AG10803 (cell line): ENCODE measurements at regions not wholly inside any gene's neighbourhood (a gene's known extent, or its start where the extent isn't known, plus 50 kb on each side); places are given as distances from the start of the nearest gene placed in this dataset.

Experiments
- DNase-seq: peaks from one replicate; pipeline ENCODE4 v3.0.0; 2010; ENCODE audit warnings: low read depth
- H3K4me3 ChIP-seq: 2 replicates; pipeline ENCODE4 v1.5.1; 2011; ENCODE audit warnings: mild to moderate bottlenecking, low read length, control low read depth
- TF ChIP-seq, protein P1 (sequence below): conservative IDR thresholded peaks from 2 replicates; pipeline ENCODE4 v1.5.1; 2011; ENCODE audit warnings: mild to moderate bottlenecking, low read length, control low read depth, inconsistent platforms

DNA sequence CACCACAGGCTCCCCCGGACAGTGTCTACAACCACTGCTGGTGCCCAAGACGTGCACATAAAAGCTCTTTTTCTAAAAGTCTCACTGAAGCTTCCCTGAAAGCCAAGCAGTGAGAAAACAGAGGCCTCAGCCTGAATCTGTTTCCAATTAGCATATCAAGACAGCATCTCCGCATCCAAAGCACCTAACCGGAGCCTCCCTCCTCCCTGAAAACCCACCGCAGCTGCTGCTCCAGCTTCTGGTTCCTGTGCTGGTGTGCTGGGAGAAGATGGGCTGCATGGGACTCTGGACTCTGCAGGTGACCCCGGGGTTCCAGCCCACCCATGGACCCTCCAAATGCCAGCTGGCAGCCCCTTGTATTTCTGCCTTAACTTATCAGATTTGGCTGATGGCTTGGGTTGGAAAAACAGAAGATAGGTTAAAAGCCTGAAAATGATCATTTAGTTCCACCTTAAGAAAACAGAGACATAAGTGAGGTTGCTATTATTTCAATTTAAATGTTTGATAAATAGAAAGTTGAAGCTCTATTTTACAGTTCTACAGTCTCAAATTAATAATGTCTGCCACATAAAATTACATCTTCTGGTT, 103.3 kb downstream of the TMEM18 start:
- H3K4me3 ChIP-seq: no peak overlapping the region
- TF ChIP-seq, protein P1, sequence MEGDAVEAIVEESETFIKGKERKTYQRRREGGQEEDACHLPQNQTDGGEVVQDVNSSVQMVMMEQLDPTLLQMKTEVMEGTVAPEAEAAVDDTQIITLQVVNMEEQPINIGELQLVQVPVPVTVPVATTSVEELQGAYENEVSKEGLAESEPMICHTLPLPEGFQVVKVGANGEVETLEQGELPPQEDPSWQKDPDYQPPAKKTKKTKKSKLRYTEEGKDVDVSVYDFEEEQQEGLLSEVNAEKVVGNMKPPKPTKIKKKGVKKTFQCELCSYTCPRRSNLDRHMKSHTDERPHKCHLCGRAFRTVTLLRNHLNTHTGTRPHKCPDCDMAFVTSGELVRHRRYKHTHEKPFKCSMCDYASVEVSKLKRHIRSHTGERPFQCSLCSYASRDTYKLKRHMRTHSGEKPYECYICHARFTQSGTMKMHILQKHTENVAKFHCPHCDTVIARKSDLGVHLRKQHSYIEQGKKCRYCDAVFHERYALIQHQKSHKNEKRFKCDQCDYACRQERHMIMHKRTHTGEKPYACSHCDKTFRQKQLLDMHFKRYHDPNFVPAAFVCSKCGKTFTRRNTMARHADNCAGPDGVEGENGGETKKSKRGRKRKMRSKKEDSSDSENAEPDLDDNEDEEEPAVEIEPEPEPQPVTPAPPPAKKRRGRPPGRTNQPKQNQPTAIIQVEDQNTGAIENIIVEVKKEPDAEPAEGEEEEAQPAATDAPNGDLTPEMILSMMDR: no peak

DNA sequence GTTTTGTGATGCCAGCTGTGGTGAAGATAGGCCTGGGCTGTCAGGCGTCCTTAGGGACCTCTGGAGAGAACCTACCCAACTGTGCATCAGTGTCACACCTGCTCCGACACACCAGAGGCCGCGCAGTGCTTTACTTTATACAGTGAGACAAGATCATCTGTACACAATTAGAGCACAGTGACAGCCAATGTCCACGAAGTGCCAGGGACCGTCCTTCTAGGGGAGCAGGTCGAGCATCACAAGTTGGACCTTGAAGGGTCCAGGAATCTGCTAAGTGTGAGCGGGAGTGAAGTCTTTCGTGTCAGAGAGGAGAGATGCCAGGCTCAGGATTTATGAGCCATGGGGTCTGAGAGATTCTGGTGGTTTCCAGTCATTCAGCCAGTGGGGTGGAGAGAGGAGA, 104.2 kb downstream of the TMEM18 start:
- H3K4me3 ChIP-seq: no peak overlapping the region
- TF ChIP-seq, protein P1: no peak
- DNase-seq: no peak

More for the DNA sequence above, 103.3 kb downstream of the TMEM18 start:
- DNase-seq: no peak

DNA sequence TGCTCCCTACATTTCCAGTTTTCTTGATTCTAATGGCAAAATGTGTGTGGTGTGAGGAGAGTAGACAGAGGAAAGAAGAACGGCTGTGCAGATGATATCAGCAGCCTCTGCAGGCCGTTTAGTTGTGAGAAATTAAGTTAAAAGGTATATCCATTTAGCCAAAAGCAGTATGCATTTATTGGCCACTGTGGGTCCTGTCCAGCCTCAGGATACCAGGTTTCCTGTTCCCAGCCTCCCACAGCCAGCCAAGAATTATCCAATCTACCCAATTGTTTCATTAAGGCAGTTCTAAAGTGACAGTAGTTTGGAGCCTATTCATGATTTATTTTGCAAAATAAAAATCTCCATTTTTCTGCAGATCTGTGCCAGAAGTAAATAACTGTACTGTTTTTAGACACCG, 107.5 kb downstream of the TMEM18 start:
- TF ChIP-seq, protein P1: no peak
- no peak overlapping the region for H3K4me3 ChIP-seq
- no peak for DNase-seq

DNA sequence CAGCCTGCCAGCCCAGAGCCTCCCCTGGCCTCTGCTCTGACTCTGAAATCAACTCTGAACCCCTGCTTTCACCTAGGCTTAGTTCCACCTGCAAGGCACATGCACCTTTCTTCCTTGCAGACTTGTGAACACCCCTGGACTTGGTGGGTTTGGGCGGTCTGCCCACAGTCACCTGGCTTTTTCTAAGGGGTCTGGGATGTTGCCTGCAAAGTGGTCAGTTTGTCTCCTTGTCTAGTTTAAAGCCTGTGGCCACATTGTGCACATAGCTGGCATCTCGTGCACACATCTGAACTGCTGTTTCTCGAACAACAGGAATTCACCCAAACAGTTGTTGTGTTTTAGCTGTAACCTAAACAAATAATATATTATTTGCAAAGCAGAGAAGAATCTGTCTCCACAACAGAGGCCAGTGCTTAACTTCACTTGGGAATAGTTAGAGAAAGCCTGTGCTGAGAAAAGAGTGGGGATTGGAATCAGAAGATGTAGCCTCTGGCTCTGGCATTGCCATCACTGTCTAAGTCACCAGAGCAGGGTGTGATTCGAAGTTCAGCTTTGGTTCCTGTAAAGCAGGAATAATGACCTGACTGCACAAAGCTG, 108.5 kb downstream of the TMEM18 start:
- H3K4me3 ChIP-seq: peak overlapping the region; percentile 44
- no peak for DNase-seq
- TF ChIP-seq, protein P1: no peak

DNA sequence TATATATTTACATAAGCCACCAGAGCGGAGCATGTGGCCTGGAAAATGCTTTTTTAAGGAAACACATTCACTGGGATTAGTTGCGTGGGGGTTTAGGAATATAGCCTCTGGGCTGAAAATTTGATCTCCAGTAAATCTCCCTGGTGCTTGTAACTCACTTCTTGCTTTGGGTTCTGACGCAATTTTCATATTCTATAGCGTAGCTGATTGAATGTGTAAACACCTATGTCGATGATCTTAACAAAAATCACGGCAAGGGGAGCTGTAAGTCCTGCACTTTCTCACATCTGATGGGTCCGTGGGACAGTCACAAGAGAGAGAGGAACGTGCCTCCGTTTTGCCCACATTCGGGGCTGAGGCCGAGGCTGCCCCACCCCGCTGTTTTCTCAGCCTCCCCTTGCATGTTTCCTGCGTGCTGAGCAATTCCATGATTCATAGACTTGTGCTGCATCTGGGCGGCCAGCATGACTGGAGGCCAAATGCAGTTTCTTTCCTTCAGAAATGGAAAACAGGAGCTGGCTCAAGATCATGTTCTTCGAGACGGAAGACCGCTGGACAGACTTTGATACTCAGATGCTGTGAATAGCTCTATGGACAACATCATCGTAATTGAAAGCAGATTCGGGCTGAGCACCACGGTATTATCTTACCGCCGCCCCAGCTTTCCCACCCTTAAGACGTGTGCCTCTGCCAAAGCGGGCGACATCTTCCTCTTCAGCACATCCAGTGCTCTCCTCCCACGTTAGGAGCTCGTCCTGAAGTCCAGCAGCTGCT, 109.2 kb downstream of the TMEM18 start:
- H3K4me3 ChIP-seq: peak overlapping the region; percentile 44
- TF ChIP-seq, protein P1: no peak

DNA sequence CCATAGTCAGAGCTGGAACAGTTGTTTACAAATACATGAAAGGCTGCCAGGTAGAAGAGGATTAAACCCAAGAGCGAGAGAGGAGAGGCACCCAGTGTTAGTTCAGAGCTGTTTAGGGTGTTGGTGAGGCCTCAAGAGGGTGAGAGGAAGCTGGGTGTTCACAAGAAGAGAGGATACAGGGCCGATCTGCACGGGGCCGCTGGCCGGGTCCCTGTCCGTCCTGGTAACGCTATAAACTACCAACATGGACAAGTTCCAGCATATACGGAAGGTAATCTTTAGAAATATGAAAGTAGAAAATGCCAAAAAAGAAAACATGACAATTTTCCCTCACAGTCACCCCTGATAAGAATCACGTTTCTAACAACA, 109.7 kb downstream of the TMEM18 start:
- no peak overlapping the region for H3K4me3 ChIP-seq
- DNase-seq: no peak
- TF ChIP-seq, protein P1: no peak

More for the DNA sequence above, 109.2 kb downstream of the TMEM18 start:
- peak; percentile 70 for DNase-seq
